HG02759 (cell line): ENCODE measurements at regions not wholly inside any gene's neighbourhood (a gene's known extent, or its start where the extent isn't known, plus 50 kb on each side); places are given as distances from the start of the nearest gene placed in this dataset.

Source experiments
- ATAC-seq: cut with Tn5 transposase; IDR thresholded peaks from one replicate; pipeline ENCODE4 v1.9.1; 2021; ENCODE audit warnings: mild to moderate bottlenecking, moderate library complexity; ENCODE audit not compliant: unreplicated experiment

GRCh38 chr2:65662654-65663432 is 230.4 kb upstream of the SPRED2 start:
- ATAC-seq: no peak

GRCh38 chr2:65661980-65662653 is 229.7 kb upstream of the SPRED2 start:
- ATAC-seq: no peak

GRCh38 chr2:65660340-65660739 is 227.9 kb upstream of the SPRED2 start:
- no peak for ATAC-seq

- no peak for ATAC-seq
These were observed 226.5 kb upstream of the SPRED2 start for GRCh38 chr2:65658881-65659280.

- ATAC-seq: no peak
These were observed 225.9 kb upstream of the SPRED2 start for GRCh38 chr2:65658266-65658665.

- no peak for ATAC-seq
These were observed 223.8 kb upstream of the SPRED2 start for GRCh38 chr2:65656160-65656718.

GRCh38 chr2:65655000-65655399 is 222.6 kb upstream of the SPRED2 start:
- no peak for ATAC-seq

GRCh38 chr2:65654496-65654895 is 222.1 kb upstream of the SPRED2 start:
- no peak for ATAC-seq

- no peak for ATAC-seq
These were observed 219.7 kb upstream of the SPRED2 start for GRCh38 chr2:65652066-65652465.

GRCh38 chr2:65649811-65650589 is 217.6 kb upstream of the SPRED2 start:
- no peak for ATAC-seq

GRCh38 chr2:65647249-65647842 is 214.9 kb upstream of the SPRED2 start:
- ATAC-seq: no peak

- ATAC-seq: no peak
These were observed 208.3 kb upstream of the SPRED2 start for GRCh38 chr2:65640793-65641103.

- ATAC-seq: no peak
These were observed 206.9 kb upstream of the SPRED2 start for GRCh38 chr2:65639156-65639864.

- ATAC-seq: no peak
These were observed 206.0 kb upstream of the SPRED2 start for GRCh38 chr2:65638443-65638842.

- ATAC-seq: no peak
These were observed 204.5 kb upstream of the SPRED2 start for GRCh38 chr2:65636813-65637483.

GRCh38 chr2:65636024-65636423 is 203.6 kb upstream of the SPRED2 start:
- no peak for ATAC-seq

- ATAC-seq: no peak
These were observed 201.9 kb upstream of the SPRED2 start for GRCh38 chr2:65634304-65634703.

GRCh38 chr2:65630643-65631042 is 198.2 kb upstream of the SPRED2 start:
- no peak for ATAC-seq

- no peak for ATAC-seq
These were observed 195.8 kb upstream of the SPRED2 start for GRCh38 chr2:65628156-65628555.

- no peak for ATAC-seq
These were observed 194.4 kb upstream of the SPRED2 start for GRCh38 chr2:65626831-65627230.
